ENCODE measurements at regions not wholly inside any gene's neighbourhood (a gene's known extent, or its start where the extent isn't known, plus 50 kb on each side); places are given as distances from the start of the nearest gene placed in this dataset.
"Not testable (repeated sequence)": the region's sequence is repeated elsewhere in the genome, so short reads cannot be mapped to it uniquely, and the experiment has no call there.

DNA sequence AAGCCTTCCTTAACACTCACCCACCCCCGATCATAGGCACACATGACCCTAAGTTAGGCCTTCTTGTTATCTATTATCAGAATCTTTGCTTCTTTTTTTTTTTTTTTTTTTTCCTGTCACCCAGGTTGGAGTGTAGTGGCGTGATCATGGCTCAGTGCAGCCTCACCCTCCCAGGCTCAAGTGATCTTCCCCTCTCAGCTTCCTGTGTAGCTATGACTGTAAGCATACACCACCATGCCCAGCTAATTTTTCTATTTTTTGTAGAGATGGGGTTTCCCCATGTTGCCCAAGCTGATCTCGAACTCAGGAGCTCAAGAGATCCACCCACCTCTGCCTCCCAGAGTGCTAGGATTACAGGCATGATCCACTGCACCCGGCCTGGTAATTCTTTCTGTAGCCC, 328.7 kb downstream of the NR4A2 start:
- peak; percentile 9 to 27 (median 17) for DNase-seq

DNA sequence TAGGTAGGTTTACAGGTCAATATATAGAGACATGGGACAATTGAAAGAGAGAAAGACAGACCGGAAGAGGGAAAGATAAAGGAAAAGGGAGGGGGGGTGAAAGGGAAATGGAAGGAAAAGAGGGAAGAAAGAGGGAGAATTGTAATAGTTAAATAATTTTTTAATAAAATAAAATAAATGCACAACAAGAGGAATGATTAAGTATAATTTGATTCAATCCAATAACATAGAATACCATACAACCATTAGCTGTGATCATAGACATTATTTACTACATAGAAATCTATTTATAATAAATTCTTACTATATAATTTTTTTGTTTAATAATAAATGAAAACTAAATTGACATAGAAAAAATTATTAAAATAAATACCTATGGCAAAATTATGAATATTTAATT, 330.7 kb downstream of the NR4A2 start:
- DNase-seq, result no peak

GRCh38 chr2:155997538-155997937, 335.0 kb downstream of the NR4A2 start:
- DNase-seq, result no peak

DNA sequence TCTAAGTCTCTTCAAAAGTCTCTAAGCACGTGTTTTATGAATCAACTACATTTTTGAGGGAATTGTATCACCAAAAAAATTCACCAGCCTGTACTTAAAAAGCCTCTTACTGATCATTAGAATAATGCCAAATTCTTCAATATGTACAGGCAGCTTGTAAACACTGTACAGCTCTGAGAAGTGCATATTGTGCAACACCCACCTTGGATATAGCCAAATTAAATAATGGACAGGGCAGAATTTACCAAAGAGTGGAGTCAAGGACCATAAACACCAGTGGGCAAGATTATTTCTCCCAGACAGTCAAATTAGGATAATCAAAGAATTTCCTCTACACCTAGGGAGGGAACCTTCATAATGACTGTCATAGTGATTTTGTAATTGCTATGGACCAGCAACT, 338.2 kb downstream of the NR4A2 start:
- DNase-seq, result no peak

GRCh38 chr2:155983845-155984244, 348.7 kb downstream of the NR4A2 start:
- DNase-seq, result no peak

DNA sequence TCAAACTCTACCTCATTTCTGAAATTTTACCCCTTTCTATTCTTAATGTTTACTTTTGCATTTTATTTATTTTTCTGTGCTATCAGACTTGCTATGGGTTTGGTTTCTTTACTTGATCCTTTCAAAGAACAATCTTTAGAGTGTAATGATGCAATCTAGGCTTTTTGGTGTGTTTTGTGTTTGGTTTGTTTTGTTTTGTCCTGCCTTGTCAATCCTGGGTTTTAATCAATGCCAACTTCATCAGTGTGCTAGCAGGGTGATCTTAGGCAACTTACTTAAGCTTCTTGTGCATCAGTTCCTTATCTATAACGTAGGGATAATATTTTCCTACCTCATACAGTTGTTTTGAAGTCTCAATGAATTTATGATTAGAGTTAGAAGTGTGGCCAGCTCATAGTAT, 350.4 kb downstream of the NR4A2 start:
- no peak for DNase-seq

DNA sequence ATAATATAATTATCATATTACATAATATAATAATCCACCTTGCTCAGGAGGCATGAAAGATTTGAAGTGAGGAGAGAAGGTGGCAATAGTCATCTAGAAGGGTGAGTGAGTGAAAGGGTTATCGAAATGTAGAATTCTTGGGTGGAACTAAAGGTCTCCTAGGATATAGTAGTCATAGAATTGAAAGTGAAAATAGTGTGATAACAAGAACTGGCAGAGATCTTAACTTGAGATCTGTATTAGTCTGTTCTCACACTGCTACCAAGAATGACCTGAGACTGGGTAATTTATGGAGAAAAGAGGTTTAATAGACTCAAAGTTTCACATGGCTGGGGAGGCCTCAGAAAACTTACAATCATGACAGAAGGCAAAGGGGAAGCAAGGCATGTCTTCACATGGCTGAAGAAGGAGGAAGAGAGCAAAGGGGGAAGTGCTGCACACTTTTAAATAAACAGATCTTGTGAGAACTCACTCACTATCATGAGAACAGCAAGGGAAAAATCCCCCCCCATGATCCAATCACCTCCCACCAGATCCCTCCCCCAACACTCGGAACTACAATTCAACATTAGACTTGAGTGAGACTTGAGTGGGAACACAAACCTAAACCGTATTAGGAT, 351.5 kb downstream of the NR4A2 start:
- DNase-seq, result peak; percentile 36 to 48 (median 38)

DNA sequence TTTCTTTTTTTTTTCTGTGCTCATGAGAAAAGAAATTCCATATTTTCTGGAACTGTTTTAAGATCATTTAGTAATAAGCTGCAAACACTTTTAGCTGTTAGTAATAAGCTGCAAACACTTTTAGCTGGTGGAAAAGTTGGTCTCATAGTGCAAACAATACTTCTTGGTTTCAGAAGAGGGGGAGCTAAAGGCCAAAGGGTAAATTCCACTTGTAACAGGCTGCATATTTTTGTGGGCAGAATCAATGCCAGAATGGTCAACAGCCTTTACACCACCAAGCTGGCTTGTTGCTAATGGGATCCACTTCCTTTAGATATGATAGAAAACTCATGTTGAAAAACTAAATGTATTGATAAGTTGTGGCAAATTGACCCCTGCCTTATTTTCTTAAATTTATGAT, 356.8 kb downstream of the NR4A2 start:
- DNase-seq, result no peak

DNA sequence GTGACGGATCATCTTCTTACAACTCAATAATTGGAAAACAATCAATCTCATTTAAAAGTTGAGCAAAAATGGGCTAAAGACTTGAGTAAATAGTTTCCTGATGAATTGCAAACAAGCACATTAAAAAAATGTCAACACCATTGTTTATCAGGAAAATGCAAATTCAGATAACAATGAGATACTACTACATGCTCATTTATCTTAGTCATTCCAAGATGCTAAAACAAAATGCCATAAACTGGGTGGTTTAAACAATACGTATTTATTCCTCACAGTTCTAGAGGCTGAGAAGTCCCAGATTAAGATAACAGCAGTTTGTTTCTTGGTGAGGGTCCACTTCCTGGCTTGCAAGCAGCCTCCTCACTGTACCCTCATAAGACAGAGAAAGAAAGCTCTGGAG, 359.6 kb downstream of the NR4A2 start:
- no peak for DNase-seq

- not testable (repeated sequence) for DNase-seq
Measured at GRCh38 chr2:155966064-155966471, 366.5 kb downstream of the NR4A2 start.

DNA sequence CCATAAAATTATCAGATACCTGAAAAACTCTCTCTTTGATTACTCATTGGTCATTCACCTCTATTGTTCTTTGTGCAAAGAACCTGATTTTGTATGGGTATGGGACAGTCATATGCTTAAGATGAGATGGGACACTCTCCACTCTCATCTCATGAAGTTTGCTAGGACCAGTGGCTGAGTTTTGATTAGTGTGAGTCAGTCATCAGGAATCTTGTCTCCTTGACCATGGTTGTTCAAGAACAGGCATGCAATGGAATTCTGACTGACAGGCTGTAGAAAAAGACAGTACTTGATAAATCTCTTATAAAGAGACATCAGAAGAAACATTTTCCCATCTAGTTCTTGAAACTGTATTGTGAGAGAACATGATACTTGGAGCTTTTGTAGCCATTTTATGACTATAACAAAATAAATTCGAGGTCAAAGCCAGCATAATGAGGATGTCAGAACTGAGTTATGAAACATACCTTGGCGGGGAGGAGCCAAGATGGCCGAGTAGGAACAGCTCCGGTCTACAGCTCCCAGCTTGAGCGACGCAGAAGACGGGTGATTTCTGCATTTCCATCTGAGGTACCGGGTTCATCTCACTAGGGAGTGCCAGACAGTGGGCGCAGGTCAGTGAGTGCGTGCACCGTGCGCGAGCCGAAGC, 367.0 kb downstream of the NR4A2 start:
- DNase-seq, result no peak

GRCh38 chr2:155961641-155962040, 370.9 kb downstream of the NR4A2 start:
- DNase-seq, result no peak

DNA sequence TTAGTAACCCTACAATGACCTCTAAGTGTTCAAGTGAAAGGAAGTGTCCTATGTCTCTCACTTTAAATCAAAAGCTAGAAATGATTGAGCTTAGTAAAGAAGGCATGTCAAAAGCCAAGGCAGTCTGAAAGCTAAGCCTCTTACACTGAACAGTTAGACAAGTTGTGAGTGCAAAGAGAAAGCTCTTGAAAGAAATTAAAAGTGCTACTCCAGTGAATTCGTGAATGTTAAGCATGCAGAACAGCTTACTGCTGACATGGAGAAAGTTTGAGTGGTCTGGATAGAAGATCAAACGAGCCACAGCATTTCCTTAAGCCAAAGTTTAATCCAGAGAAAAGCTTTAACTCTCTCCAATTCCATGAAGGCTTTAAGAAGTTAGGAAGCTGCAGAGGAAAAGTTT, 373.7 kb downstream of the NR4A2 start:
- no peak for DNase-seq

DNA sequence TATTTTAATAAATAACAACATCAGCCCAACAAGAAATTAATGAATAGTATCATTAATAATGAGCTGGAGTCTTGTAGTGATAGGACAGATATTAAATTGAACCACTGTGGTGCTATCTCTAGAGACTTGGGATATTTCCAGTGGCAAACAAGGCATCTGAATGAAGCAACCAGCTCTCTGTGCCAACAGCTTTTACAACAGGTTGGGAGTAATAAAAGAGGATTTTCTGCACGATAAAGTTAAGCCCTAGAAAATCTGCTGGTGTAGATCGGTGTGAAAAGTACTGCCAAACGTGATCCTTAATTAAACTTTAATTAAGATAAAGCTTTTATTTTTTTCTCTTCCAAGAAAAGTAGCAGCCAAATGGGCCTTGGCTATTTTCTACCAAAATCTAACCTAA, 385.5 kb downstream of the NR4A2 start:
- DNase-seq, result no peak

GRCh38 chr2:155944218-155944617, 388.3 kb downstream of the NR4A2 start:
- no peak for DNase-seq

DNA sequence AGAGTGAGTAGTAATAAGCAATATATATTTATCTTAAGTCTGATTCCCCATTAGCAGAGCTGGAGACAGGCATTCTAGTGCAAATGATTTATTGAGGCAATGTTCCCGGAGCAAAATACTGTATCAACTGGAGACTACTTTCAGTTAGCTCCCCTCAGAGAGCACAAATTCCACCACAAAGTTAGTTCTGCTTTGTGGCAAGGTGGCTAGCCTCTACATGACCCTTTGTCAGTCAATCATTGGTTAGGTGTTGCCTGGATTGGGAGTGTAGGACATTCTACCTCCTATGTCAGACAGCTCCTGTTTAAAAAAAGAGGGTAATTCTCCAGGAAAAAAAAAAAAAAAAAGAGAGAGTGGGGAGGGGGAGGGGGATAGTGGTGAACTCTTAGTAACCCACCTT, 402.2 kb downstream of the NR4A2 start:
- DNase-seq, result no peak

DNA sequence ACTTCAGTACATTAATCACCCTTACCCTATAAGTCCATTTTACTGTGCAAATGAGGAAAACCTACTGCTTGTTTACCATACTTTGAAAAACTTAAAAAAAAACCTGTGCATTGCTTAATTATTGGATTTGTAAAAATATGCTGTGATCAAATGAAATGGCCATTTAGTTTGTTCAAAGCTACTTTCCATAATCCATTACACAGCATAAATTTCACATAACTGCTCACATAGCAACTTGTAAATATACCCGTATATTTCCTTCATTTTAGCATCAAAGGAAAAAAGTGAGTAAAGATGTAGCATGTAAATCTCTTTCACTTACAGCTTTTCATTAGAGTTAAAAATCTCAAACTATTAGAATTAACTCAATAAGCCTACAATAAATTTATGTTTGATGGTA, 415.1 kb downstream of the NR4A2 start:
- no peak for DNase-seq

DNA sequence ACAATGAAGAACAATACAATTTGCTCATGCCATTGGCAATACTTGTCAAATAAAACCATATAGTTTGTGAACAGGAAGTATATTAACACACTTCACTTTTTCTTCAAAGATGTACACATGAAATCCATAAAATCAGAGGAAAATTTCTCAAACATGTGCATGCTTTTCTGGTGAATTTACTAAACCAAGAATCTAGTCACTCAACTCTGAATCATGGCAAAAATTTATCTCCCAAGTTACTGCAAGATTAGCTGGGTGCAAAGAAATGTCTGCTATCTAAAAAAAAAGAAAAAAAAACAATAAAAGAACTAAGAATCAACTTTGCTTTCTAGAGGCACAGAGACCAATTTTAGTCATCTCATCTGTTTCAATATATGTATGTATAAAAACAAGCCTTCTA, 419.2 kb downstream of the NR4A2 start:
- no peak for DNase-seq

GRCh38 chr2:155908567-155908966, 424.0 kb downstream of the NR4A2 start:
- no peak for DNase-seq

DNA sequence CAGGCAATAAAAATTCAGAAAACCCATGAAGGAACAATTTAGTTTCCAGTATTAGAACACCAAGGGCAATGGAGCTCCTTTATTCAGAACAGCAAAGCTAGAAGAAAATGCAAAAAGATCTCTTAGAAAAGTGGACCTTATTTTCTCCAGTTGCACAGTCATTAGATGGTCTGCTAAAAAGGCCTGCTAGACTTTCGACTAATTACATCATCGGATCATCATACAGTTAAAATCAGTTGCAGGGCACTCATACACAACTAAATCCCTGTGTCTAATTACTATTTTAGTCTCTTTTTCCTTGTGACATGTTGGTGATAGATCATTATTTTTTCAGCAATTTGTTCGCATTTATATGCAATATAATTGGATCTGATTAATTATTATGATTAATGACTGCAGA, 425.3 kb downstream of the NR4A2 start:
- no peak for DNase-seq

DNA sequence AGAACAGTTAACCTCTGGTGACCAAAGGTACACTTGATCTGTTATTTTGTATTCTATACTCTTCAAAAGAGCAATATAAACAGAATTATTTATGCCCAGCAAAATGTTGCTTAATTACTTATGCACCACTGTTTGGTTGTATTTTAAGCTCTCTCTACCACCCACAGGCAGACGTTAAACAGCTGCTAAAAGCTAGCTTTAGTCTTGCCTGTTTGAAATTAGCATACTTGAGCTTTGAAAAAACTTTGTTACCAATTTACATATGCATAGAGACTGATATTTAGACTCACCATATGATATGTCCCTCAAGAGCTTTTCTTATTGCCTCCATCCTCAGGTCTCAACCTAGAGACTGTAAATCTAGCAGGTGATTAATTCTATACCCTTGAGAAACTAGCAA, 426.9 kb downstream of the NR4A2 start:
- DNase-seq, result no peak

DNA sequence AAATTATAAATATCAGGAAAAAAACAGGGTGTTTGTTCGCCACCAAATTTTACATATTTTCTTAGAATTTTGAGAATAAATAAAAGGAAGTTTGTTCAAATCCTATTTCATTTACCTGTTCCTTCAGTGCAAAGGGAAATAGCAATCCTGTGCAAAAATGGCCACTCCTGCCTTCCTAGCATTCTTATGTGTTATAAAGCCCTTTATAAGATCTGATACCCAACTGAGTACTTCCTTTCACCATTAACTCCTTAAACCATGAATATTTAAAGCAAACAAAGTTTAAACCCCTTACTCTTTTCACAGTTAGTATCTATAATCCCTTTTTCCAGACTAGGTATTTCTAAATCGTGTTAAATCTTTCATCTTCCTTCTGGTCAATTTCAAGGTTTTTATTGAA, 427.8 kb downstream of the NR4A2 start:
- DNase-seq, result no peak

- no peak for DNase-seq
Measured at GRCh38 chr2:155902635-155903034, 429.9 kb downstream of the NR4A2 start.

- DNase-seq, result no peak
Measured at GRCh38 chr2:155895016-155895415, 437.5 kb downstream of the NR4A2 start.

- DNase-seq, result not testable (repeated sequence)
Measured at GRCh38 chr2:155880382-155880781, 452.1 kb downstream of the NR4A2 start.
